GM10266 (cell line): ENCODE measurements at regions not wholly inside any gene's neighbourhood (a gene's known extent, or its start where the extent isn't known, plus 50 kb on each side); places are given as distances from the start of the nearest gene placed in this dataset.

ENCODE experiments used
- DNase-seq: peaks from one replicate; pipeline ENCODE4 v3.0.0; 2012; ENCODE audit errors: extremely low spot score
- CTCF ChIP-seq: IDR thresholded peaks from 2 replicates; pipeline ENCODE4 v1.5.1; 2012; ENCODE audit warnings: mild to moderate bottlenecking, low read depth; ENCODE audit not compliant: control insufficient read depth, insufficient read depth; ENCODE audit errors: missing control alignments

GRCh38 chr5:125890511-125890931 is 532.7 kb upstream of the GRAMD2B start:
- TF ChIP-seq CTCF = no peak
- DNase-seq = no peak

- DNase-seq = no peak
- no peak for TF ChIP-seq CTCF
Measured at GRCh38 chr5:125891061-125891725, 532.0 kb upstream of the GRAMD2B start.

GRCh38 chr5:125894383-125894782 is 528.8 kb upstream of the GRAMD2B start:
- no peak for DNase-seq
- TF ChIP-seq CTCF = no peak

- no peak for DNase-seq
- TF ChIP-seq CTCF = no peak
Measured at GRCh38 chr5:125896368-125896767, 526.8 kb upstream of the GRAMD2B start.

- TF ChIP-seq CTCF = no peak
- no peak for DNase-seq
Measured at GRCh38 chr5:125897089-125897488, 526.1 kb upstream of the GRAMD2B start.

GRCh38 chr5:125898851-125899405 is 524.3 kb upstream of the GRAMD2B start:
- no peak for TF ChIP-seq CTCF
- DNase-seq = no peak

GRCh38 chr5:125912028-125912427 is 511.2 kb upstream of the GRAMD2B start:
- TF ChIP-seq CTCF = no peak
- no peak for DNase-seq
